GM21360 (cell line): ENCODE measurements at regions not wholly inside any gene's neighbourhood (a gene's known extent, or its start where the extent isn't known, plus 50 kb on each side); places are given as distances from the start of the nearest gene placed in this dataset.

ENCODE experiments used
- ATAC-seq: cut with Tn5 transposase; IDR thresholded peaks from one replicate; pipeline ENCODE4 v1.9.1; 2021; ENCODE audit warnings: mild to moderate bottlenecking, moderate library complexity; ENCODE audit not compliant: unreplicated experiment

DNA sequence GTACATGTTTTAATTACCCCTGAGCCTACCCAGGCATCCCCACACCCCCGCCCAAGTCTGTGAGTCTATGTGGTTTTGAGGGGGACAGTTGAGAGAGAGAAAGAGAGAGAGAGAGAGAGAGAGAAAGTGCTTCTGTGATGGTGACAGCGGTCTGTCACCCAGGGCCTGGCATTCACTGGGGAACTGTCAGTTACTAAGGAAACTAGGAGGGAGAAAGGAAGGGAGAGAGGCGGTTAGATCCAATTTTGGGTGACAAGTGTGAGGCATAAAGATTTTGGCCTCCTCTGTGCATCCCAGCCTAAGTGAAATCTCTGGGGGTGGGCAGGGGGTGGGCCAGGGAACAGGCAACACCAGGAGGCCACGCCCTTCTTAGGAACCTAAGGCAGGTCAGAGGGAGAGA is 498.3 kb downstream of the BUD13 start:
- no peak for ATAC-seq

DNA sequence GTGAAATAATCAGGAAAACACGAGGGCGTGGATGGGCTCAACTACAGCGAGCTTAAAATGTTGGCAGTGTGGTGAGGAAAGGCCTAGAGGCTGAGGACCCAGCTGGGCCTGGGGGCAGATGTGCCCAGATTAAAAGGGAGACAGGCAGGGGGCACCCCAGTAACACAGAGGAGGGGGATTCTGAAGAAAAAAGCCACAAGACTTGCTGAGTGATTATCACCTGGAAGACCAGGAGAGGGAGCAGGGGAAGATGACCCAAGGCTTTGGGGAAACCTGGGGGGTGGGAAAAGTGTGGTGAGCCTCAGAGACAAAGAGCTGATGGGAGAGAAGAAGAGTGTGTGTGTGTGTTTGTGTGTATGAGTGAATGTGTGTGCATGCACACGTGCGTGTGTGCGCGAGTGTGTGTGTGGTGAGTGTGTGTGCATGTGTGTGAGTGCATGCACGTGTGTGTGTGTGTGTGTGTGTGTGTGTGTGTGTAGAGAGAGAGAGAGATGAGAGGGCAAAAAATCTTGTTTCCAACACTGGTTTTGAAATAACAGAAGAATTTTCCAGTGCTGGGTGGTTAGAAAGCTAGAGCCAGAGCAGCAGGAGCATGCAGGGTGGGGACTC is 500.5 kb downstream of the BUD13 start:
- no peak for ATAC-seq

DNA sequence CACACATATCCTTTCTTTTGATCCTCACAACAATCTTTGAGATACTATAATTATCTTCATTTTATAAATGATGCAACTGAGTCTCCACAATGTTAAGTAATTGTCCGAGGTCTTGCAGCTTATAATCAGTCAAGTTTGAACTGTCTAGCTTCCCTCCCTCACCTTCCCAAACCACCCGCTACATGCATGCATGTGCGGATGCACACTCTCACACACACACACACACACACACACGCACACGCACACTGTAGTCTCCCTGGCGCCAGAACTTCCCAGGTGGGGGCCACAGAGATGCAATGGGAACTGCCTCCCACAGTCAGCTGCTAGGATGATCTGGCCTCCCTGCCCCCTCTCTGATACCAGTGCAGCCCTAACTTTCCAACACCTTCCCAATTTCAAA is 501.3 kb downstream of the BUD13 start:
- ATAC-seq, result no peak

DNA sequence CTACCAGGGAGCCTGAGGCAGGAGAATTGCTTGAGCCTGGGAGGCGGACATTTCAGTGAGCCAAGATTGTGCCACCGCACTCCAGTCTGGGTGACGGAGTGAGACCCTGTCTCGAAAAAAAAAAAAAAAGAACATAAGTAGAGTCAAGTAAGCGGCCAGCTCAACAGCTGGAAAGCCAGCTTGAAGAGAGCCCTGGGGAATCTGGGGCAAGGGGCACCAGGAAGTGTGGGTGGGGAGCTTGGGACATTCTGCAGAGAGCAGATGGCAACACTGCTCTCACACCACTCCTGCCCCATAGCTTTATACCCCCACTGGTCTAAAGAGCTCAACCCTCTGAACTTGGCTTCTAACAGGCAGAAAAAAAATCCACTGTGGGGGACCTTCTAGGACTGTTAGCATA is 505.6 kb downstream of the BUD13 start:
- ATAC-seq, result no peak

DNA sequence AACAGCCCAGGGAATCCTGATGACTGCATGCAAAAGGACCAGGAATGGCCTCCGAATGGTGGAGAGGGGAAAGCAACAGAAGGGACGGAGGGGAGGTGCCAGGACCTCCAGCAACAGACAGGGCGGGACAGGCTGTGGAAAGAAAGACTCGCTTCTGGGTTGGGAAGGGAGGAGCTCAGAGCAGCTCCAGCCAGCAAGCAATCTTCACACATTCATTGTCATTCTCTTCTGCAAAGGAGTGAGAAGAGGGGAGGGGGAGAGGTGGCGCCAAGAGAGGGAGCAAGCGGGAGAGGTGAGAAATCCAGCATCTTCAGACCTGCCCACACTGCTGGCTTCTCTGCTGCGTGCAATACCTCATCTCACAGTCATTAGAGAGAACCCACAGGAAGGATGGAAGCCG is 509.0 kb downstream of the BUD13 start:
- no peak for ATAC-seq

DNA sequence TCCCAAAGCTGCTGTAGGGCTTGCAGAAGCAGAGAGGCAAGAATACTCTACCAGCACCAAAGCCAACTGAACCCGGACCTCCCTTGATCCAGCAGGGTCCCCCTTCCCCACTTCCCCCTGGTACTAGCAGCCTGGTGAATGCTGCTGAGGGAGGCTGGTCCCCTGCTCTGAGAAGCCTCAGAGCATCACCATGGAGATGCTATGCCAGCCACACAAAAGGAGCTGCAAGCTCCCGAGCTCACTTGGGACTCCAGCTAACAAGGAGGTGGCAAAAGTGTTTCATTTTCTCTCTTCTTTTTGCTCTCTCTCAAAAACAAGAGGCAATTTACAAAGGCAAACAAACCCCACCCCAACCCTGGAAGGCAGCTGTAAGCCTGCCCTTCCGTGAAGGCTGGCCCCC is 509.8 kb downstream of the BUD13 start:
- no peak for ATAC-seq

DNA sequence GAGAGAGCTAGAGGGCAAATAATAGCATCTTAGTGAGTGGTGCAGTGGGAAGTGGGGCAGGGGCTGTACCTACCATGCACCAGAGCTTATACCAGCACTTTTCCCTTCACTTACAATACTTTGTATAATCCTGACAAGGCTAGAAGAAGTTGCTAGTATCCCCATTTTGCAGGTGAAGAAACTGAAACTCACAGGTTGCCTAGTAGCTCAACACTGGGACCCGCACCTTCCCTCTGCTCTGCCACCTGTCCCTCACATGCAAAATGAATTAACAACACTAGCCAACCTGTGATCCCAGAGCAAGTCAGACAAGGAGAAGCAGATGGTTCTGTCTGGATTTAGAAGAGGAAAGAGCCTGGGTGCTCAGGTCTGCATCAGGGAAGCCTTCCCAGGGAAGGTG is 510.4 kb downstream of the BUD13 start:
- ATAC-seq, result no peak

DNA sequence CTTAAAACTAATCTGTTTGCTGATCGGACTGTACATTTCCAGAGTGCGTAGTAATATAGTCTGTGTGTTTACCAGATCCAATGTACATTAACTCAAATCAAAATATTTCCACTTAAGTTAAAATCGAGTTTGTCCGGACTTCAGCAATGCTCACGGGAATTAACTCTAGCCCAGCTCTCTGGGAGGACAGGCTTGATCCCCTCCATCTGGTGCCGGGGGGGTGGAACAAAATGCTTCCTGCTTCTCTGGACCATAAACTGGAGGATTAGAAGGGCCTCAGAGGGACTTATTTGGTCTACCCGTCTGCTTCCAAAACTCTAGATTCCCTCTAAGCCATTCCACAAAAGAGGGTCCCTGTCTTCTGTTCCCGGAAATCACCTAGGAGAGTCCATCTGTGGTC is 511.2 kb downstream of the BUD13 start:
- ATAC-seq, result no peak

DNA sequence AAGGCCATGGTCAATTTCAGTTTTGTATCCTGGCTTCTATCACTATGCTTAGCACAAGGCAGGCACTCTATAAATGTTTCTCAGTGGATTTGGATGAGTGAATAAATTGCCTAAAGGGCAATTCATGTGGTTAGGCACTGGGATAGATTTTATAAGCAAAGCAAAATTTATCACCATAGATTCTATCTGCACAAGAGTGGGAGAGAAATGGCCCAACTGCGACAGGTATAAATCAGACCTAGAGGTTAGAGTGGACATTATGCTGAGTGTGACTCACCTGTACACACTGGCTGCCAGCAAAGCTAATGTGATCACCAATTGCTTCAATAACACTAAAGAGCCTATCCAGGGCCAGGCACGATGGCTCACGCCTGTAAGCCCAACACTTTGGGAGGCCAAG is 514.0 kb downstream of the BUD13 start:
- ATAC-seq, result no peak

DNA sequence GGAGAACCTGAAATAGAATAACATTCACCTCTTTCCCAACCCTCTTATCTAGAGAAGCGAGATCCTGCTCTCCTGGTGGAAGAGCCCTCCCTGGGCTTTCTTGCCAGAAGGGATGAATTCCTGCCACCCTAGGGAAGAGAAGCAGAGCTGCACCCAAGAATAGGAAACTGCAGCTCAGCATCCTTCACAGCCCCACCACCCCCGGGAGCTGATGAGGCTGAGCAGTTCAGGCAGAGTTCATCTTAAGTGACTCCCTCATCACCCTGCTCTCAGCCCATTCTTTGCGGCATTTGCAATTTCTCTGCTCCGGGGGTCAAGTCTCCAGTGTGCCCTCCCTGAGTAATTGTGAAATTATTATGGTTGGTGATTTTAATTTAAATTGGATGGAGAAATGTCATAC is 514.9 kb downstream of the BUD13 start:
- ATAC-seq, result no peak

DNA sequence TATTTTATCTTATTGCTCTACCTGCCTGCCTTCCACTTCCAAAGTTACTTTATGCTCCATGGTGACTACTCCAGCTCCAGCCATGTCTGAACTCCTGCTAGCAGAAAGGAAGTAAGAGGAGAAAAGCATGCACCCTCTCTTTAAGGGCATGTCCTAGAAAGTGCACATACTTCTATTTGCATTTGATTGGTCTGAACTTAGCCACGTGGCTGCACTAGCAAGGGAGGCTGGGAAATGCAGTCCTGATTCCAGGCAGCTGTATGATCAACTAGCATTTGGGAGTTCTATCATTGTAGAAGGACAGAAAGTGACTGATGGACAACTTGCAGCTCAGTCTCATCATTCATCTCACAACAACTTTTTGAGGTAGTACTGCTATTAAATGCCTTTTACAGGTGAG is 515.7 kb downstream of the BUD13 start:
- no peak for ATAC-seq

DNA sequence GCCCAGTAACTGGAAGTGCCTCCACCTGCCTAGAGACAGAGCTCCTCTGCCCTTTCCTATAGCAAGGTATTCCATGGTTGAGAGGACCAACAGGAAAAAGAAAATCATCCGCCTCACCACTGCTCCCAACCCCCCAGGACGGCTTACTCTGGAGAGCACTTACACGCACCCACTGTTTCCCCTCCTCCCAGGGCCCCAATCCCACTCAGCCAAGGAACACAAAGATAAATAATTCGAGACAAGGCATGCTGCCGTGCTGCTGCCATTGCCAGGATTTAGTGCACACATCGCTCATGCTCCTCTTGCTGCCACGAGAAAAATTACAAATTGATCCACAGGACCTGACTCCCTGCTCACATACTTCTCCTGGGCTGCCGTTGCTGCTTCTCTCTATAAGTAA is 516.6 kb downstream of the BUD13 start:
- no peak for ATAC-seq

DNA sequence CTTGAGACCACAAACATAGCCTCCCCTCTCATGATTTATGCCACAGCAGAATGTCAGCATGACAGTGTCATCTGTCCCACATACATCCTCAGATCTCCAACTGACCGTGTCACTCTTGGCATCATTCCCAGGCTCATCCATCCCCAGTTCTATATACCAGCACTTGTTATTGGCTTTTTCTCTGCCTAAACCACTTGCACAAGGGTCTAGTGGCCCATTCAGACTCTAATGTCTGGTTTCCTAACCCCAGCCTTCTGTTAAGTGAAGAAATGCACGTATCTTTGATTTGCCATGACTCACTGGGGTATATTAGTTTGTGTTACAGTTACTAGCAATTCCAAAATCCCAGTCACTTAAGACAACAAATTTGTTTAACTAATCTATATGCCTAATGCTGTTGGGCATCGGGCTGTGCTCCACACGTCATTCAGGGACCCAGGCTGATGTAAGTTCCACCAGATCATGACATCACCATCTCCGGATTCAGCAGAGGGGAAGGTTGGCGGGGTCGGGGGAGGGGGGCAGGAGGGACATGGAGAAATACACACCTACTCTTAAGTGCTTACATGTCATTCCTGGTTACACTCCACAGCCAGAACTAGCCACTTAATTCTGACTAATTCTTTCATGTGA is 517.4 kb downstream of the BUD13 start:
- no peak for ATAC-seq

DNA sequence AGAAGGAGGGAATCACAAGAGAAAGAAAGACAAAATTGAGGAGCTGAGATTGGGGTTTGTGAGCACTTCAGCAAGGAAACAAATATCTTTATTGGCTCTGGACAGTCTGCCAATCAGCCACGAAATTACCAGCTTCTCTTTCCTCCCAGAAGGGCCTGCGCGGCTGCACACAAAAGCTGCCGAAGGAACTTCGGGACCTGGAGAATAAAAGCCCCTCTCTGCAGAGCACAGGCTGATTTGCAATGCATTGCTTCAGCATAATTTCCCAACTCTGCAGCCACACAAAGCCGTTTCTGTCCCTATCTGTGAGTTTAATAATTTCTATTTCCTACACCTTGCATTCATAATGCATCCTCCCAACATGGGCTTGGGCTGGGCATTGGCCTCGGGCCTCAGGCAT is 522.6 kb downstream of the BUD13 start:
- no peak for ATAC-seq

DNA sequence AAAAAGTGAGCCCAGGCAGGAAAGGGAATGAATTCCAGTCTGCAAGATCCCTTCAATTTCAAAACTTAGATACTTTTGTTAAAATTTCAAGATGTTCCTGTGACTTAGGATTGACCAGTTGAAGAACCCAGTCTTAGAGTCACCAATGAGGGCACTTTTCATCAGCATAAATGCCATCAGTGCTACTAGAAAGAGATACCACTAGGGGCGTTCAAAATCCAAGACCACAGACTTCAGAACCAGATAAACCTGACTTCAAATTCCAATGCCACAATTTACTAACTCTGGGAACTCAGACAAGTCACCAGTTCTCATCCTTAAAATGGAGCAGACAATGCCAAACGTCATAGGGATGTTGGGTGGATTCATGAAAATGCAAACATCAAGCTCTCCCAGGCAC is 523.2 kb downstream of the BUD13 start:
- no peak for ATAC-seq

DNA sequence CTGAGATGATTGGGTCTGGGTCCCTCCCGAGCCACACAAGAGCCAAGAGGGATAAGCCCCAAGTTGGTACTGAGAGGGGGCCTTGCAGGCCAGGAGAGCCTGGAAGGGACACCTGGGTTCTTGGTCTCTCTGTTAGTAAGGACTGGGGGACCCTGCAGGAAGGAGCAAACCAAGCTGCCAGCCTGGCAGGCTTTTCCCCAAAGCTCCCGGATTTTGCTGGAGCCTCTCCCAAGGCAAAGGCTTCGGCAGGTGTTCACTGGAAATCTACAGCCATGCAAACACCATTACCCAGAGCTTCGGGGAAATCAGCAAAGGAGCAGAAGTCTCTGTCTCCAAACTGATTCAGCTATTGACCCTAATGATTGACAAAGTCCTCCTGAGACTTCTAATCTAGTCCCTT is 527.9 kb downstream of the BUD13 start:
- no peak for ATAC-seq

DNA sequence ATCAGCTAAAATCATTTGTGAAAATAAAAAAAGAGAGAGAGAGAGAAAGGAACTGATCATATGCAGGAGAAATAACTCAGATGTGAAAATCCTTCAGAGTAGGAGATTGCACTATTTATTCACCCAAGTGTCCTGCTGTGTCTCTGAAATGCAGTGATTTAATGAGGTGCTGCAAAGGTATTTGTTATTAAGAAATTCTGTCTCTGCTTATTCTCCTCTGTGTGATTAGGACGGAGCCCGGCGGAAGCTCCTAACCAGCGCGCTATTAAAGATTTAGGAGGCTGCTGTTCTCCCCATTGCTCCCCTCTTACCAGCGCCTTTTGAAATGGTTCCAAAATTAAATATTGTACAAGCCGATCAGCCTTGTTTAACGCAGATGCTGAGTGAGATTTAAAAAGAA is 528.3 kb downstream of the BUD13 start:
- no peak for ATAC-seq

DNA sequence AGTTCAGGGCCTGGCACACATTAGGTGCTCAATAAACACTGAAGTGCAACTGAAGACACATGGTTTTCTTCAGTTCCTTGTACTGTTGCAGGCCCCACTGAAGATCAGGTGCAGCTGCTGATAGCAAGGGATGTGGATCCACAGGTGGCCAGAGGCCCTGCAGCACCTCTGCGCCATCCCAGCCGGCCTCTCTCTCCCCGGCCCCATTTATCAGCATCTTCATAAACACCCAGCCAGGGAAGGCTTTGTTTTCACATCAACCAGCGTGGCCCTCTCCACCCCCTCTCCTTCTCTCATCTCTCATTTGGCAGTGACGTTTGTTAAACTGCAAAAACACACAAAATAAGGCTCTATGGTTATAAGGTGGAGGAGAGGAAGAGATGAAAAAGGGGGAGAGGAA is 528.8 kb downstream of the BUD13 start:
- no peak for ATAC-seq

DNA sequence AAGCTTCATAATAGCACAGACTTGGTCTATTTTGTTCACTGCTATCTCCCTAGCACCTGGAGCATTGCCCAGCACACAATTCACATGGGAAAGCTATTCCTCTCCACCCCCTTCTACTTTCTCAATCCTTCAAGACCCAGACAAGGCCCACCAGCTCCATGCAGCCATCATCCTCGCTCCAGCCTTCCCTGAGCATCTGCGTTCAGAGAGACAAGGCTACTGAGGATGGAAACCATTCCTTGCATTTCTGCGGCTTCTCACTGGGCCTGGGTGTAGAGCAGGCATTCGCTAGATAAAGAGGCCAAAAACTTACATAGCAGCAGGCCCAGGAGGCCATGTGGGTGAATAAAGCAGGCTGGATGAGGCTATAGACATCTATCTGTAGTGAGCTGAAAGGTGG is 530.8 kb downstream of the BUD13 start:
- ATAC-seq, result no peak

DNA sequence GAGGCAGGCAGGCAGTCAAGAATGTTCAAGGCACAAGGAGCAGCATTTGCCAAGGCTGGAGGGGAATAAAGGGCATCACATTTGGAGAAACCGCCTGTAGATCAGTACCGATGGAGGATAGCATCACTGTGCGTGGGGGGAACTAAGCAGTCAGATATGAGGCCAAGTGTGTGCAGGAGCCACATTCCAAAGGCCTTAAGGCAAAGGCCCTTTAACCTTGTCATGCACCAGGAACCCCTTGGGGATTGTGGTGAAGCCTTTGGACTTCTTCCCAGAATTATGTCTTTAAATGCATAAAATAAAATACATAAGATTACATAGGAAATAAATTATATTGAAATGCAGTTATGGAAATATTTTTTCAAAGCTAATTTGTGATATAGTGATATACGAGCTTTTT is 532.1 kb downstream of the BUD13 start:
- ATAC-seq, result no peak

DNA sequence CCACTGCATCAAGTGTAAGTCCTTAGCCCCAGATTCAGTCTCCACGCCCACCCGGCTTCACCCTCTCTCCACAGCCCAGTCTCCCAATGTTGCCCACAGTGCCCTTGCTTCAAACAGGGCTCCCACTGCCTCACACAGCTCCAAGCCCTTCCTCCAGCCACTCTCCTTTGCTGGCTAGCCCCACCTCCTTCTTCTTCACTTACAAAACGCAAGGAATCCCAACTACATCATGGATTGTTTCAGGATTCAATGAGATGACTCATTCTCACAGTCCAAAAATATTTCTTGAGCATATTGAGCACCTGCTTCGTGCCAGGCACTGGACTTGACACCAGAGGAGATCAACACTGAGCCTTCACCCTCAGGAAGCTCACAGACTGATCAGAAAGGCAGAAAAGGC is 533.5 kb downstream of the BUD13 start:
- ATAC-seq, result no peak

DNA sequence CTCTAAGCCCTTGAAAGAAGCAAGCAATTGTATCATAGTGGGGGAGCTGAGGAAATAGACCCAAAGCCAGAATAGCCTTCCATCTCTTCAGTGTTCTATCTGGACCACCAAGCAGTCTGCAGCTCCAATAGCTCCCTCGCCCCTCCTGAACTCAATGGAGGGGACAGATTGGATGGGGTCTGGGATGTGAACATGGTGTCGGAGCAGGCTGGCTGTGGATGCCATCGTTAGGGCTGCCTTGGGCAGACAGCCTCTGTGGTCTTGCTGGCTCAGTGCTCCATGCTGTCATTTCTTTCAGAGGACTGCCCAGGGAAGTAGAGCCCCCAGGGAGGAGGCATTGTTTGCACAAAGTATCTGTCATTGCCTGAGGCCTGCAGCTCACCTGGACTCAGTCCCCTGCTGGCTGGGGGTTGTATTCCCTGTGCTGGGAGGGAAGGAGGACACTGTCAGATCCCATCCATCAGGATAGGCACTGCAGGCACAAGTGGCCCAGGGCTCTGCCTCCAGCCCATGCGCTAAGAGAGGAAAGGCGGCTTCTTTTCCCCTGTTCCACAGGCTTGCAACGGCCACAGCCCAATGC is 537.7 kb downstream of the BUD13 start:
- no peak for ATAC-seq

DNA sequence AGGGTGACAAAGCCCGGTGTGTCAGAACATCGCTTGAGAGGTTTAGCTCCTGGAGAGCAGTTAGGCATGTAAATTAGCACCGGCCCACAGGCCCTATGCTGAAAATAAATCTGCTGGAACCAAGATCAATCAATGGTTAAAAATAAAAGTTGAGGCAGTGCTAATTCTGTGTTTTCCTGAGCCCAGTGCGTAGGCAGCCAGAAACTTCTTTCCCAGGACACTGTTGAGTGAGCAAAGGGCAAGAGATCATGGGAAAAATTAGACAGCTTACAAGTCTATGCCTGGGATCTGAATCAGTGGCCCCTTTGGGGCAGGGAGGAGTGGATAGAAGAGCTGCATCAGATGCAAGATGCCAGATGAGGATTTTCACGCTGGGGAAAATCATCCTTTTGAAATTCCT is 539.2 kb downstream of the BUD13 start:
- no peak for ATAC-seq
